ENCODE measurements at regions not wholly inside any gene's neighbourhood (a gene's known extent, or its start where the extent isn't known, plus 50 kb on each side); places are given as distances from the start of the nearest gene placed in this dataset.
A peak's percentile ranks its signal among the peaks of the same experiment; 100 is the strongest.
"Not testable (repeated sequence)": the region's sequence is repeated elsewhere in the genome, so short reads cannot be mapped to it uniquely, and the experiment has no call there.

DNA sequence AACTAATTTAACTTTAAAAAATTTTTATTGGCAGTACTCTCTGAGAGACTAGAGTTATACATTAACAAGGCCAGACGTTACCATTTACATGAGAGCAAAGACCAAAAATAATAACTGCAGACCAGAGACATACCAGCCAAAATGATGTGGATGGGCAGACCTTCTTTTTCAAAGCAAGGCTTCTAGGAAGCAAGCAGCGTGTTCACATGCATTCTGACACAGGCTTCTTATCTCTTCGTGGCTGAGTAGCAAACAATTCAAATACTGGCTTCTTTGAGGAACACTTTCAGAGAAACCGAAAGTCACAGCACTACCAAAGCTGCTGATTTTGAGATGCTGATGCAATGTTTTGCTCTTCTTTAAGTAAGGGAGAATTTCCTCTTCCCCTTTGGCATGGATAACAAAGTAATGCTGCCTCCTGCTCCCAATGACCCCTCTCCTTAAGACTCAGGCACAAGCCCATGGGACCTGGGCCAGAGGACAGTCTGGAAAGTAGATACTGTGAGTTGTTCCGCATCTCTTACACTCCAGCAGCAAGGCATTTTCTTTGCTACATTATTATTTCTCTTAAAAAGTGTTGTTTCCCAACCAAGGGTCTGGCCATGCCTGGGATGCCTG lies 181.9 kb downstream of the MREG start:
- no peak for DNase-seq (ENCODE audit: low spot score)

DNA sequence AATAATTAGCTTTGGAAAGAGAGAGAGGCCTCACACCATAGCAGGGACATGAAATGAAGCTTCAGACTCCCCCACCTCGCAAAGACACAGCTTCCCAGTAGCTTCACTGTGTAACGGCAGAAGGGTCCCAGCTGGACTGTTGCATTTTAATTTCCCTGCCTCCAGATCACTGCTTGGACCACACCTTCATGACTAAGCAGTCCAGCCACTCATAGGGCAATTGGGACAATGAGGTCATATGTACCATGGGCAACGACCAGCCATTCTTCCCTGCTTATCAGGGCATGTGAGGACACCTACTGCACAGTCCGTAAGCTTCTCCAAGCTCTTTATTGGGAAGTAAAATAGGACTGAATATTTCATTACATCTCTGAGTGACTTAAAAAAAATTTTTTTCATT lies 183.0 kb downstream of the MREG start:
- peak; percentile 21 for DNase-seq (ENCODE audit: low spot score)

DNA sequence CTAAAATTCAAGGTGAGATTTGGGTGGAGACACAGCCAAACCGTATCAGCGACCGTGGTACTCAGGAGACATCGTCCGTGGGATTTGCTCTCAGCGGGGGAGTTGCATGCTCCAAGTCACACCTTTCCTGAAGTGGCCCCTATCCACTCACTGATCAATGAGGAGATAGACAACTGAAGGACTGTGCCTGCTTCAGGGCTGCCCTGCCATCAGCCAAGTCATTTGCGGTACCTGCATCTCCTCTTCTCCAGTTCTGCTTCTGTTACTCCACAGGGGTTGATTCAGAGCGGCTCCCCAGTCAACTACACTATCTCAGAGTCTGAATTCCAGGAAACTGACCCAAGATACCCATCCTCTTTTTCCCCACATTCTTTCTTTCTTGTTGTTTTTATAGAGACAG lies 184.1 kb downstream of the MREG start:
- no peak for DNase-seq (ENCODE audit: low spot score)

DNA sequence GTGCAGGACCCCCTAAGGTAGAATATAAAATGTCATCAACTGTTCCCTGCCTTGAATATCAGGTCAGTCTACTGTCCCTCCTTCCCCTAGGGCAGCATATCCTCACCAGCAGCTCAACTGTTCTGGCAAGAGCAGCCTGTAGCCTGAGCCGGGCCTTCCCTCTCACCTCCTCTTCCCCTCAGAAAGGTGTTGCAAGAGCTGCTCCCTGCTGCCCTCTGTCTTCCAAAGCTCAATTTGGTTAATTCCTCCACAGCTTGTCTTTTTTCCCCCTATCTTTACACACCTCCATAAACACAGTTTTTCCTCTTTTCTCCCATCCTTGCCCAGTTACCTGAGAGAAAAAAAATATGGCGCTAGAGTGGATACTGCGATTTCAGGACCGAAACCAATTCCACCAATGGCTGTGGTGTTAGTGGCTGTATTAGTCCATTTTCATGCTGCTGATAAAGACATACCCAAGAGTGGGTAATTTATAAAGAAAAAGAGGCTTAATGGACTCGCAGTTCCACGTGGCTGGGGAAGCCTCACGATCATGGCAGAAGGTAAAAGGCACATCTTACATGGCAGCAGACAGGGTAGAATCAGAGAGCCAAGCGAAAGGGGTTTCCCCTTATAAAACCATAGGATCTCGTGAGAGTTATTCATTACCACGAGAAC lies 184.7 kb downstream of the MREG start:
- DNase-seq (ENCODE audit: low spot score) = peak; percentile 35

DNA sequence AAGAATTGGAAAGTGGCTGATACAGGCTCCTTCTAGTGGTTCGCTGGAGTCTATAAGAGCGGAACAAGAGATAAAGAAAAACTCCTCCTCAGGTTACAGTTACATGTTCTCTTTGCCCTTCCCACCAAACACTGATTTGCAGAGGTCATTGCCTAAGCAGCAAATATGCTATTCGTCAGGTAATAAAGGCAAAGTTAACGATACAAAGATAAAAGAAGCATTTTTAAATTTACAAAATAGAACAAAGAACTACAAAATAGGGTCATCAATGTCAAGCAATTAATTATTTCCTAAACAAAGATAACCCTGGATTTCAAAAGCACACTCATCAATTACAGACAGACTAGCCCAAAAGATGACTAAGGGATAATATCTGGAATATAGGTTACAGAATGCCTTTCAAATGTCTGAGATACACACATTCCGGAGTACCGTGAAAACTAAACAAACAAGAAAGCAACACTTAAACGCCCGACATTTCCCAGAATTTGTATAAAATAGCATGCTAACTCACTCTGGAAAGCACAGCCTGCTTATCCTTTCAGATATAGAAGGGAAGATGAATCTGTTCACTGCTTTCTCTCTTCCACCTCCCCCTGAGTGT lies 186.4 kb downstream of the MREG start:
- DNase-seq (ENCODE audit: low spot score) = no peak

DNA sequence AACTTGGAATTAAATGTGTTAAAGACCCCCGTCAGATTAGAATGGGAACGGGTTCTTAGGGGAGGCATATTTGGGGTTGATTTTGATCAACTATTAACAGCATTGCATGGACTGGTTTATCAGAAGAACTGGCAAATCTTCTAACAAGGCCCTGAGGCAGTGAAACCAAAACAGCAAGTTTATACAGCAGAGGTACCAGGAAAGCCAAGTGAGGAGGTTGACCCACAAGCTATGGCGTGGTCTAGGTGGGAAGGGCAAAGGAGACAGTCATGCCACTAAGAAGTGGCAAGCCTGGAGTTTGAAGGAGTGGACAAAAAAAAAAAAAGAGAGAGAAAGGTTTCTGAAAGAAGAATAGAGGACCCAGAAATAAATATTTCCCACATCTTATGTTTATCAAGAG lies 187.0 kb downstream of the MREG start:
- no peak for DNase-seq (ENCODE audit: low spot score)

DNA sequence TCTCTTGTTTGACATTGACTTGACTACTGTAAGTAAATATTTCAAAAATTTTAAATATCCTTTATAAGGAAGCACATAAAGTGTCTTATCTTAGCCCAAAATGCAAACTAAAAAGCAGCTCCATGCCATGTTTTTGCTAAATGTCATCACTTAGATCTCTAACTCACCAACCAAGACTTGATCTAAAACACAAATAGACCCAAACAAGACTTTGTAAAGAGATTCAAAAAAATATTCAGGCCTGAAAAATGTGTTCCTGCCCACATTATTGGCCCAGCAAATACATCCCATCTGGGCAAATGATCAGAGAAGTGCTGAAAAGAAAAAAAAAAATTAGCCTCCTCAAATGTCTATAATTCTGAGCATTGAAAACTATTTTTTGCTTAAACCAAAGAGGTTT lies 187.6 kb downstream of the MREG start:
- DNase-seq (ENCODE audit: low spot score) = no peak

DNA sequence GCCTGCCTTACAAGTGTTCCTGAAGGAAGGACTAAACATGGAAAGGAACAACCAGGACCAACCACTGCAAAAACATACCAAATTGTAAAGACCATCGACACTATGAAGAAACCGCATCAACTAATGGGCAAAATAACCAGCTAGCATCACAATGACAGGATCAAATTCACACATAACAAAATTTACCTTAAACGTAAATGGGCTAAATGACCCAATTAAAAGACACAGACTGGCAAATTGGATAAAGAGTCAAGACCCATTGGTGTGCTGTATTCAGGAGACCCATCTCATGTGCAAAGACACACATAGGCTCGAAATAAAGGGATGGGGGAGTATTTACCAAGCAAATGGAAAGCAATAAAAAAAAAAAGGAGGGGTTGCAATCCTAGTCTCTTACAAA lies 192.1 kb downstream of the MREG start:
- not testable (repeated sequence) for DNase-seq (ENCODE audit: low spot score)

DNA sequence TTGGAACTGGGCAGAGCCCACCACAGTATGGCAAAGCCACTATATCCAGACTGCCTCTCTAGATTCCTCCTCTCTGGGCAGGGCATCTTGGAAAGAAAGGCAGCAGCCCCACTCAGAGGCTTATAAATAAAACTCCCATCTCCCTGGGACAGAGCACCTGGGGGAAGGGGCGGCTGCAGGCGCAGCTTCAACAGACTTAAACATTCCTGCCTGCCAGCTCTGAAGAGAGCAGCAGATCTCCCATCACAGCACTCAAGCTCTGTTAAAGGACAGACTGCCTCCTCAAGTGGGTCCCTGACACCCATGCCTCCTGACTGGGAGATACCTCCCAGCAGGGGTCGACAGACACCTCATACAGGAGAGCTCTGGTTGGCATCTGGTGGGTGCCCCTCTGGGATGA lies 193.6 kb downstream of the MREG start:
- not testable (repeated sequence) for DNase-seq (ENCODE audit: low spot score)

DNA sequence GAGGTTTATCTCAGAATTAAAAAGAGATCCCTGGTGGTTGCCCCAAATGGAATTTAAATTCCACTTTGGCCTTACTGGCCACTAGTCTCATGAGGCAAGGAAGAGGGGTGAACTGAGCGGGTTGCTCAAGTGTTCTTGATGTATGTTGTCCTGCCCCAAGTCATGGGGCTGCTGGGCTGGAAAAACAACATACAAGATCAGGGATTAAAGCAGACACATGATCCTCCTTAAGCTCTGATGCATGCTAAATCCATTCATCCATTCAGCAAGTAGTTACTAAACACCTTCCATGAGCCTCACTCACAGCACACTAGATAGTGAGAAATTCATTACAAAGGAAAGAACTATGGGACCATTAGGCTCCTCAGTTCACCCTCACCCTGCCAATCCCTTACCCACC lies 196.3 kb downstream of the MREG start:
- DNase-seq (ENCODE audit: low spot score) = no peak

DNA sequence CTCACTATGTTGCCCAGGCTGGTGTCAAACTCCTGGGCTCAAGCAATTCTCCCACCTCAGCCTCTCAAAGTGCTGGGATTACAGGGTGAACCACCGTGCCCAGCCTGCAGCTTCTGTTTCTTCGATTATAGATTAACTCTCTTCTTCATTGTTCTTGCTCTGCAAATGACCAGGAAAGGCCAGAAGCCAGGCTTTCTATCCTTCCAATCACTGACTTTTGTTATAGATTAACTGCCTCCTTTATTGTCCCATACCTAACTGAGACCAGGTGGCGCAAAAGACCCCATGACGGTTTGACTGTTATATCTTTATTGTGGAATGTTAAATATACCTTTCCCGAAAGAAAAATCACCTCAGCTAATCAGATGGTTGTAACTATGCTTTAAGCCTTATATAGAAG lies 196.9 kb downstream of the MREG start:
- no peak for DNase-seq (ENCODE audit: low spot score)

DNA sequence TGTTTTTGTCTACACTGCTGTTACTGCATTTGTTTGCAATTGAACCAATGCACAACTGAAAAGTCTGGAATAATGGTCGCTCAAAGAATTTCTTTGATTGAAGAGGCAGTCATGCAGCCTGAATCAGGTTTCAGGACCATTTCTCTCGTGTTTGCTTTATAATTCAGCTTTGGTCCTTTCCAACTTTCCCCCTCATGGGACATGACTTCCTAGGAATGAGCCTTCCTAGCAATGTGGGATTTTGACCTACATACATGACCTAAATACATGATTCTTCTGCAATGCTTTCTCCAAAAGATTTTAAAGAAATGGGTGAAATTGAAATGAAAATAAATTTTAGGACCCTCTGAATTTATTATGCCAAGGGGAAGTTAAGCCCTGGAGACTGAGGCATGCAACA lies 197.4 kb downstream of the MREG start:
- no peak for DNase-seq (ENCODE audit: low spot score)

DNA sequence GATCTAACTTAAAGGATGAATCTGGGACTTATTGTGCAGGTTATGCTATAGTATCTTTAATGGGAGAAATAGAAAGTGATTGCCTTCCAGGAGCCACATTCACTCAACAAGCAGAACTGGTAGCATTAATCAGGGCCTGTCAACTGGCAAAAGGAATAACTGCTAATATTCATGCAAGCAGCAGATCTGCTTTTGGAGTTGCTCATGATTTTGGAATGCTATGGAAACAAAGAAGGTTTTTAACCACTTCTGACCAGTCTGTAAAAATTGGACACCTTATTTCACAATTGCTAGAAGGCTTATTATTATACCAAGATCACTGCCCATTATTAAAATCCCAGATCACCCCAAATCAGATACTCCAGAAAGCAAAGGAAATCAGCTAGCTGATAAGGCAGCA lies 200.4 kb downstream of the MREG start:
- no peak for DNase-seq (ENCODE audit: low spot score)

DNA sequence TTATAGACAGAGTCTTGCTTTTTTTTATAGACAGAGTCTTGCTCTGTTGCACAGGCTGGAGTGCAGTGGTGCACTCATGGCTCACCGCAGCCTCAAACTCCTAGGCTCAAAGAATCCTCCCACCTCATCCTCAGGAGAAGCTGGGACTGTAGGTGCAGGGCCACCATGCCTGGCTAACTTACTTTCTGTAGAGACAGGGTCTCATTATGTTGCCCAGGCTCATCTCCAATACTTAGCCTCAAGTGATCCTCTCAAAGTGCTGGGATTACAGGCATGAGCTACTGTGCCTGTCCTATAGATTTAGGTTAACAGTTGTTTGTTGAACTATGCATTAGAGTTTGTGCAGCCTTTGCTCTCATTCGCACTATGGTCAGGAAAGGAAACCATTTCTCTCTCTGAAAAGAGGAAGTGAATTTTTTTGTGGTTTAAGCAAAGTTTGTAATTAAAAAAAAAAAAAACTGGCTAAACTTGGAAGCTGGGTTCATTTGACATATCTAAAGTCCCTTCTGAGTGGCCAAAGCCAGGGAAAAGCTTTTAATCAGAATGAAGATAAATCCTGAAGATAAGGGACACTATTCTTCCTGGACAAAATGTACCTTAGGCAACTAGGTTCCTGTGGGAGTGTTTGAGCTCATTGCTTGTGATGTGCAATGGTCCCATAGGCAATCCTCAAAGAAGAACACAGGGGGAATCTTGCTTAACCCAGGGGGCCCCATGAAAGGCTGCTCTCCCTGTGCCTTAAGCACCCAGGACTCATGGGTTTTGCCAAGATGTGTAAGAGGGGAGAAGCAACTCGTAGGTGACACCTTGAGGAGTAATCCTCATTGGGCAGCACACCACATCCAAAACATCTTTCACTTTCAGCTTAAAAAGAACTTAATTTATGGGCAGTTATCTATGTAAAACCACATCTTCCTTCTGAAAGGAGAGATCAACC lies 201.7 kb downstream of the MREG start:
- DNase-seq (ENCODE audit: low spot score) = no peak

DNA sequence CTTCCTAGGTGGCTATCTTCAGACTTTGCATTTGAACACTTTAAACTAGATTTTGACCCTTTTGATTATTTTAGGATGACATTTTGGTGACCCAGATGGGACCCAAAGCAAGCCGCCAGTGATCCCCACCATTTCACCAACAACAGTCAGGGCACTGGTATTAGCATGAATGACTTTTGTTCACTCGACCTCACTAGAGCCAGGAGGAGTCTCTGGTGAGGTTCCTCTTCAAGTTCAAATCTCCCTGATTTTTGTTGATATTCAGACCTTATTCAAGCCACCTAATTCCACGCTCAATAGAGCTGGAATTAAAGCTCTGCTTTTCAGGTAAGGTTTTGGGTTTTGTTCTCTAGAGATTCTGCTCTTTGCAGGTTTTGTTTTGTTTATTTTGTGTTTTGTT lies 202.3 kb downstream of the MREG start:
- no peak for DNase-seq (ENCODE audit: low spot score)

DNA sequence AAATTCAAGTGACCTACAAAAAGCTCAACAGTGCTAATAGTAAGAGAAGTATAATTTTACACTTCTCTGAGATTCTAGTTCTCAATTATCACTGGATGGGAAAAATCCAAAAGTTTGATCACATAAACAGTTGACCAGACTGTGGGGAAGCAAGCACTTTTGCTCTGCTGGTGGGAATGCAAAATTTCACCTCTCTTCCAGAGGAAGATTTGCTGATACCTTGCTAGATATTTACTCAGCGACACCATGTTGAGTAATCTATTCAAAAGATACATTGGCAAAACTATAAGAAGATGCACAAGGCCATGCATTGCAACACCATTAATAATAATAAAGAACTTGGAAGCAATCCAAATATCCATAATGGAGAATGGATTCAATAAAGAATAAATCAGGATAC lies 204.4 kb downstream of the MREG start:
- DNase-seq (ENCODE audit: low spot score) = no peak

DNA sequence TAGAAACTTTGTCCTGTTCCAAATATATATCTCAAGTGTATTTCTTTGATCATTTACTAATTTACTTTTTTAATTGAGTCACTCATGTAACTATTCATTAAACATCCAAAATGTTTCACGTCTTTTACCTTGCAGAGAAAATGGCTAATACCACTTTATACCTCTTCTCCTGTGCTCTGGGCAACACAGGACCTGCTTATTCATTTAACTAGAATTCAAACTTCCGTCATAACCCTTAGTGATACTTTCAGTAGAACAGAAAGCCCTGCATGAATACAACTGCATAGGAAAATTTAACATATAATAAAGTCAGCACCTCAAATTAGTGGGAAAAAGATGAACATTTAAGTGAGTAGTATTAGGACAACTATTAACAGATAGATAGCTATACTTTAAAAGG lies 205.2 kb downstream of the MREG start:
- no peak for DNase-seq (ENCODE audit: low spot score)

DNA sequence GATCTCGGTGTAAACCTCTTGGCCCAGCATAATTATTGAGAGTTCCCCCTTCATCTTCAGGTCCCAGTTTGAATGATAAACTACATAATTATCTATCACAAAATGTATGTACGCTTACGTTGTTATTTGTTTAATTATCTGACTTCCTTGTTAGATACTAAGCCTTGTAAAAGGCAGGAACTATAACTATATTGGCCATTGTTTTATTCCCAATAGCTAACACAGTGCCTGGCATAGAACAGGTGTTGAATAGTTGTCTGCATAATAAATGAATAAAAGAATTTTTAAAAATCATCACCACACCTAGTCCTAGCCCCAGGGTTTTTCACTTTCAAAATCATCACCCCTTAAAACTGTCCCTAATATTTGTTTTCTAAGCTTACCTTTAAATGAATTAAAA lies 207.9 kb downstream of the MREG start:
- DNase-seq (ENCODE audit: low spot score) = no peak

DNA sequence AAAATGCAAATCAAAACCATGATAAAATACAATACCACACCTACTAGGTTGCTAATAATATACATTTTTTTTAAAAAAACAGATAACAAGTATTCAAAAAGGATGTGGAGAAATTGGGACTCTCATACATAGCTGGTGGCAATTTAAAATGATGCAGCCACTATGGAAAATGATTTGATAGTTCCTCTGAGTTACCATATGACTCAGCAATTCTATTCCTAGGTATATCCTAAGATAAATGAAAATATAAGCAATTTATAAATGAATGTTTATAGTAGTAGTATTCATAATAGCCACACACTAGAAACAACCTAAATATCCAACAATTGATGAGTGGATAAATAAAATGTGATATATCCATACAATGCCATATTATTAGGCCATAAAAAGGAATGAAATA lies 210.2 kb downstream of the MREG start:
- no peak for DNase-seq (ENCODE audit: low spot score)

DNA sequence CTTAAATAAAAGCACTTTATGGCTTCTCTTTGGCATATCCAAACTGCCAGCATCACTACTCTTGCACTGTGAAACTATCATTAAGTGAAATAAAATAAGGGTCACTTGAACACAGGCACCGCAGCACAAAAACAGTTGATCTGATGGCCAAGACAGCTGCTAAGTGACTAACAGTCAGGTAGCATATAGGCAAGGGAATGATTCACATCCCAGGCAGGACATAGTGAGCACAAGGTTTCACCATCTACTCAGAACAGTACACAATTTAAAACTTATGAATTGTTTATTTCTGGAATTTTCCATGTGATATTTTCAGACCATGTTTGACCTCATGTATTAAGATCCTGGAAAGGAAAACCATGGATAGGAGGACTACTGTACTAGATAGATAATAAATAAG lies 214.2 kb downstream of the MREG start:
- no peak for DNase-seq (ENCODE audit: low spot score)

DNA sequence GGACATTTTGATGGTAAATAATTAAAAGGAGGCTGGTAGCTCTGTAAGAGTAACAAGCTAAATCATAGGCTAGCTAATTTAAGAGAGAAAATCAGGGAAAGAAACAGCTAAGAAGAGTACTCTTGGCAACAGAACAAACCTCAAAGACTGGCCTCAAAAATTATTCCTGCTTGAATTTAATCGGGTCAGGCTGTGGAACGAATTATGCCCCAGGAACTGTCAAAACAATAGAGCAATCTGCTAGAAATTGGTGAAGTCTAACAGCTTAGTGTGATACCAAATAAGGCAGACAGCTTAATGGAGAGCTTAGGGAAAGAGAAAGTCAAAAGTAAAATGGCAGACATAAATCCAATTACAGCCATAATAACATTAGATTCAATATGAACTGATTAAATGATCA lies 215.7 kb downstream of the MREG start:
- no peak for DNase-seq (ENCODE audit: low spot score)

DNA sequence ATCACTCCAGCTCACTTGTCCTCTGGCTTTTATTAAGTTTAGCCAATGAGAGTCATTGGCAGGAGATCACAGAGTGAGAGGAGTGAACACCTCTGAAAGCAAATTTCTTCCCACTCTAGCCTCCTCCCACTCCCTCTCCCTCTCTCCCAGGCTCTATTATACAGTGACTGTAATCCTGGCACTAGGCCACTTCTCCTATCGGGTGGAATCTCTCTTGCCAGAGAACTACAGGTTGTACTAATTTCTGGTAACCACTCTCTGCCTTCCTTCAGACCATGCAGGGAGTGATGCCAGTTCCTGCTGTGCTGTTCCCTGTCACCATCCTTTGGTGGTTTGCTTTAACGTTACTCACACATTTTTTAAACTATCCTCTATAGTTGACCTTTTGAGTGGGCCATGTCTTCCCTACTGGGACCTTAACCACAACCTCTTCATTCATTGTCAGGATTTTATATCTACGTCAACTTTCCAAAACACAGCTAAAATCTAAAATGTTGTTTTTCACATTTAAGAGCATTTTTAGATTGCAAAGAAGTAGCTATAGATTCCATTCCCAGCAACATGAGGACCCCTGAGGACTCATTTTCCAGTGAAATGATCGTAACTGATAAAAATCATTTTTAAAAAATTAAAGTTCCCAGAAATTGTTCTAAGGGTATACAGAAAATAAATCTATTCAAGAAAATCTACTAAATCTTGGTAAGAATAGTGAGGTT lies 217.1 kb downstream of the MREG start:
- DNase-seq (ENCODE audit: low spot score) = peak; percentile 9

All from RKO (cell line).